Fibroblast of upper back skin (primary cell): ENCODE measurements at regions not wholly inside any gene's neighbourhood (a gene's known extent, or its start where the extent isn't known, plus 50 kb on each side); places are given as distances from the start of the nearest gene placed in this dataset.

Experiments
- DNase-seq: peaks from one replicate; pipeline ENCODE4 v3.0.0-alpha.2; 2013

- no peak for DNase-seq
These were observed 268.0 kb downstream of the PTPRC start for GRCh38 chr1:198906739-198907422.

DNA sequence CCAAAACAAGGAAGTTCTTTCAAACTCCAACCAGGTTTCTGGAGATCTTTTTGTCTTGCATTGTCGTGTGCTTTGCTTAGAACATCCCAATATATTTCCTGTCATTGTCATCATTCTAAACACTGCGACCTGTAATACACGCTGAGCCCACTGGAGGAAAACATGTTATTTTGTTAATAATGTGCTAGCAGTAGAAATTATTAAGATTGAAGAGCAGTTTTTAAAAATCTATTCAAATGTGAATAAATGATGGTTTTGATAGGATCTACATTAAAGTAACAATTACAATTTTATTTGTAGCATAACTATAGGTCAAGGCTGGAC lies 268.5 kb downstream of the PTPRC start:
- no peak for DNase-seq

- DNase-seq = no peak
These were observed 270.2 kb downstream of the PTPRC start for GRCh38 chr1:198908995-198909394.

DNA sequence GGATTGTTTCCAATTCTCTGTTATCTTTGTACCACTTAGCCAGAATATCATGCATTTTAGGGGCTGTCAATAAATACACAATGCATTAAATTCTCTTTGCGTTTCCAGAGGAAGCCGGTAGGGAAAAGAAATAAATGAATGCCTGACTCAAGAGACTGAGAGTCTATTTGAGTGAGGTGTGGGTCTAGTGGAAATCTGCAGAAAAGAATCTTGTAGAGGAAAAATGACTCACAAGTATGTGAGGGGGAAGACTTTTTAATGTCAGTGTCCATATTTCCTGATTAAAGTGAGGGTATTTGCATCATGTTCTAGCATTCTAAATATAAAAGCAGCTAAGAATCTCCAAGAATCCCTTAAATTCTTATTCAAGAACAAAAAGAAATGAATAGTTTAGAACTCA lies 271.1 kb downstream of the PTPRC start:
- peak; percentile 73 for DNase-seq

DNA sequence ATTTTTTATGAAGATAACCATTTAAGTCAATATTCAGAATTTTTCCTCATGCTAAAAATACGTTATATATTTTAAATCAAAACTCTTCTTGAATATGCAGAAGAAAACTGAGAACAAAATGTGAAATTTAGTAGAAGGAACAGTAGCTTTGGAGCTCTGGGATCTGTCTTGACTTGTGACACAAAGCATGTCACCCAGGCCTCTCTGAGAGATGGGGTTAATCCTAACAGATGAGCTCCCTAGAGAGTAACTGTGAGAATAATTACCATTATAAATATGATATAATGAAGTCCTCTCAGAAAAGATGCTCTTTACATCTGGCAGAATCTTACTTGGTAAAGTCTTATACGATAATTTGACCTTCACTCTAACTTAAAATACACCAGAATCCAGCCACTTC lies 272.0 kb downstream of the PTPRC start:
- no peak for DNase-seq

GRCh38 chr1:198912046-198912445 lies 273.2 kb downstream of the PTPRC start:
- DNase-seq = no peak

GRCh38 chr1:198913667-198914066 lies 274.8 kb downstream of the PTPRC start:
- DNase-seq = peak; percentile 79

DNA sequence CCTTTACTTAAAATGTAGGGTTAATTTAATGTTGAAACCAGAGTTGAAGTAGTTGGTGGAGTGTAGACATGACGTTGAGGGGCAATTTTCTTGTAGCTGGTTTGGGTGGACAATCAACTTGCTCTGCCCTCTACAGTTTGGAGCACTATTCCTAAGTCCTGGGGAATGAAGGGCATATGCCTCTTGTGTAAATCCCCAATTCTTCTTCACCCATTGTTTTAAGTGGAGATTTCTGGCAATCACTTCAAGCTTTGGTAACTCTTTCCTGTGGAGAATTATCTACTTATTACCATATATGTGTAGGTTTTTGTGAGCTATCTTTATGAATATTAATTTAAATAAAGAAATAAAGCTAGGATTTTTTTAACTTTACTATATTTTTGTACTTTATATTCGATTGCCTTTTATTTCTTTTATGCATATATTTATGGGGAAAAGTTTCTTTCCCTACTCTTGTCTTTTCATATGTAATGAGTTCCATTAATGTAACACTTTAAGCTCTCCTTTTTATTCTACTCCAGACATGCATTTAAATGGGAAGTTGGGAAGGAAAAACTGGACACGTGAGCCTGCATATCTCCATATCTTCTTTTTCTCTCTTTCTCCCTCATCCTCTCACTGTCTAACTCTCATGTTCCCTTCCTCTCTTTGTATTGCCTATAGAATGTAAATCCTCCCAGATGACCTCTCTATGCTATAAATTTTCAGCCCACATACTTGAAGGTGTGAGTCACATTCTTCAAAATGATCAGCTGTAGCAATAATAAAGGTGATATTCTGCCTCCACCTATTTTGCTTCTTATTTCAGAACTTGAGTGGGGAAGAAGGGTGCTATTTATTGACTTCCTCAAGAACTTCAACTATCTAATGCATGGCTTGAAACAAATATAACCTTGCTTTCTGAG lies 276.7 kb downstream of the PTPRC start:
- no peak for DNase-seq

DNA sequence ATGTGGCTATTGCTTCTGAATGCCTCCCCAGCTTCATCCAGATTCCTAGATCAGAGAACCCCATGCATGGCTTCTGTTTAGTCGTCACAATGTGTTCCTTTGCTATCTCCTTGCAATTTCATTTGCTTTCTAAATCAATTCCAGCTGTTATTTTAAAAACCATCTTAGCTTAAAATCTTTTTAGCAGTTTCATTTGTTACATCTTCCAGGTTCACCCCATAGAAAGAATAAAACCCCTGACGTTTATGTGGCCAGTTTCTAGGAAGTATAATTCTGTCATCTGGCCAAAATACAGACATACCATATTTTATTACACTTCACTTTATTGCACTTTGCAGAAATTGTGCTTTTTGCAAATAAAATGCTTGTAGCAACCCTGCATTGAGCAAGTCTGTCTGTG lies 278.4 kb downstream of the PTPRC start:
- DNase-seq = peak; percentile 46

GRCh38 chr1:198918920-198919319 lies 280.1 kb downstream of the PTPRC start:
- no peak for DNase-seq

- no peak for DNase-seq
These were observed 281.0 kb downstream of the PTPRC start for GRCh38 chr1:198919667-198920398.

DNA sequence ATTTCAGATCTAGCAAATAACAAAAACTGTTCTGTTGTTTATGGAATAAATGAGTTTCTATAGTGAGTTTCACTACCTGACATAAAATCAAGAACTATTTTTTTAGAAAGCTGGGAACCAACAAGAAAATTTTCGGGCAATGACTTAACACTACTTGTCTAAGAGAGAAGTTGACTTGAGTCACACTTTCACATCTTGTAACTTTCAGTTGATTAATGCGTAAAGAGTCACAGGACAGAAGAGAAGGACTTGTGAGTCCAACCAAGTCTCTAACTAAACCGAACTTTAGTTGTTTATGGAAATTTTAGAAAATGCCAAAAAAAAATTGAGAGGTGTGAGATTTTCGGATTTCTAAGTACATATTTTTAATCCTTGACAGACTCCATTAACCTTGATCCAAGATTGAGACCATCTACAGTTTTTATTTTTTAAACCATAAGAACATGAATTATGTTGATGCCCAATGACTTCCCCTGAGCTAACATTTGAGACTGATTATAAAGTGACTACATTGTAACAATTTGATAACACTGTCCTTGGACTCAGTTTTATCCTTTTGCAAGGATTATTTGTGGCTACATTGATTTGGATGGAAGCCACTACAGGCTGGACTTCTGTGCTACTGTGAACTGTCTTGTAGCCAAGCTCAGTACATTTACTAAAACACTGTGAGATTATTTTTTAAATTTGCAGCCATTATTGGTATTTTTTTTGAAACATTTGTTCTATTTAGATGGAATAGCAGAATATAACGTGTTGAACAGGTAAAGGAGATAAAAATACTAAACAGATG lies 284.0 kb downstream of the PTPRC start:
- no peak for DNase-seq

GRCh38 chr1:198923993-198924392 lies 285.2 kb downstream of the PTPRC start:
- DNase-seq = no peak

DNA sequence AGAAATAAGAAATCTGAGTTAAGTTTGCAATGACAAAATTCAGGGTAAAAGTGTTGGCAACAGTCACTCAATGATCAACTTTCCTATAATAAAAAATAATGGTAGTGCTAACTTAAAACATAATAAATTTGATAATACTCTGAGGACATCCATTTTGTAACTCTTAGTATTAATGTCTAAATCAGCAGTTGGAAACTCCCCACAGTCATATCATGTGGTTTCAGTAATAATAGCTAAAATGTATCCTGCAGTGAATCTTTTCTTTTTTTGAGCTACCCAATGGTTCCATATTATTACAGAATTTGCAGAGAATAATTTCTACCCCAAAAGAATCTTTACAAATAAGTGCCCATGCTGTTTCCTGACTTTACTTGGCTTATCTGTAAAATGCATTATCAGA lies 286.7 kb downstream of the PTPRC start:
- no peak for DNase-seq

DNA sequence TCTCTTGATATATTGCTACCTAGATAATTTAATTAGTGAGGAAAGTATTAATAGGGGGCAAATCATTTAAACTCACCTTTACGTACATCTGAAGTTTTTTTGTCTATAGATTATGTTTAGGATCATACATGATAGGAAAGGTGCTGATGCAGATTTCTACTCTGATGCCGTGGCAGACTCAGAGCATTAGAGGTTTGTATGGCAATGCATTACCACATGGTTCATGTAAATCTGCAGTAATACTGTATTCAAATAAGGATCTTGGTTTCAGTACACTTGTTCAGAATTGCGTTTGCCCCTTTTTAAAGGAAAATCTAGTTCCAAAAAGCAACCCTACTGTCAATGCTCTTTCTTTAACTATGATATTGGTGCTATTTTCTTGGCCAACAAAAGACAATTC lies 288.3 kb downstream of the PTPRC start:
- no peak for DNase-seq

- no peak for DNase-seq
These were observed 290.3 kb downstream of the PTPRC start for GRCh38 chr1:198929111-198929604.

- peak; percentile 65 for DNase-seq
These were observed 291.2 kb downstream of the PTPRC start for GRCh38 chr1:198929961-198930599.

DNA sequence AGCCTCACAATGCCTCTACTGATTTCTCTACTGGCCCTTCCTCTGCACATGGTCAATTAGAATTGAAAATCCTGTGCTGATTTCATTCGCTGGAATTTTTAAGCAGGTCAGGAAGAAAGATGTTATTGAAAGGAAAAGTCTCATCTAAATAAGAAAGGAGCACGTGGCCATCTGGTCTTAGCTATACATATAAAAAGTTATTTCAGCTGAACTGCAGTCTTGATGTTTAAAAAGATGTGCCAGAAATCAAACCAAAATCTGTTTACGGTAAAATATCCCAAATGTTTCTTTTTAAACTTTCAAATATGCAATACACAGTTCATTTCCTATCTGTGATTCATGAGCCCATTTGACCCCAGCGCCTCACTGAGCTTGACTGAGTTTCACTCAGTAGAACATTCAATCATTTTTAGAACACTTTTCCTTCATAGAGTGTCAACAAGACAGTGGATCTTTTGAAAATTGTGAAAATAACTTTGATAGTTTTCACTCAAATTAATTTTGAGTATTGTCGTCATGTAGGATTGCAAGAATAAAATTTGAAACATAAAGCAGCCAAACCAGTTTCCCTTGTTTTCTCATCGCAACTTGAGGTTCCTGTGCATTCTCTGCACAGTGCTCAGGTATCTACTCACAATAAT lies 293.6 kb downstream of the PTPRC start:
- no peak for DNase-seq

DNA sequence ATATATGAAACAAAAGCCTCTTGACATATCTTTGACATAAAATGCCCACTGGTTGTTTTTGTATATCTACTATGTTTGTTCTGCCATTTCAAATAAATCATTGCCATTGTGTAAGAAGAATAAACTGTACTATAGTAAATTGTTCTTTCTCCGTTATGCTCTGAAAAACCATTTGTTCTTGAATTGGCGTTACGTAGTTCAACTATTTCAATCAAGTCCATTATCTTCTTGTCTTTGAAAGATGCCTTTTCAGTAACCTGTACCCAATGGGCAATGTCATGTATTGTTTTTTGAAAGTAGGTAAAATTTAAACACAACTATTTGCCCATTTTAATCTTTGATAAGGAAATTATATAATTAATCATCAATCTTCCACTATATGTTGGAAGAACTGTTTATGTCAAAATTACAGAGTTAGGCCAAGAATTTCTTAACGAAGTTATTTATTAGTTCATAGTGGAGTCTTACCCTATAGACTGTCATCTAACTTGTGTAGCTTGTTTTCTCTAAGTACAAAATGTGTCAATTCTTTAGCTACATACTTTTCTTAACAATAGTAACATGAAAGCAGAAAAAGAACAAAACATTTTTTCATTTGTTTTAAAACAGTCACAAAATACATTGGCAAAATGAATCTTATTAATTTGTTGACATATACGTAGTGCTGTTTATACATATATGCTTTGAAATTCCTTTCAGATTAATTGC lies 294.8 kb downstream of the PTPRC start:
- no peak for DNase-seq

DNA sequence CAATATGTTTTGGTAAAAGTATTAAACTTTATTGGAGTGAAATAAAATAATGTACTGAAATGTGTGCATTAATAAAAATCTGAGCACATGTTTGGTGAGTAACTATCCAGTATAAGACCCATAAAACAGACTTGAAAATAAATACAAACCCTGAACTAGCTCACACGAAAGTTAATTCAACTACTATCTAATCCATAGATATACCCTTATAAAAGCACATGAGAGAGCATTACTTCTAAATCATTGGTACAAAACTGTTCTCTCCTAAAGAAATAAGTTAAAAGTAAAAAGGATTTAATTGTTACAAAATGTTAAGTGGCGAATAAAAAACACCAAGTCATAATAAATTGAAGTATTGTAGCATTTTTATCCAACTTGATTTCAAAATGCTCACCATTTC lies 295.6 kb downstream of the PTPRC start:
- no peak for DNase-seq

GRCh38 chr1:198934901-198935305 lies 296.1 kb downstream of the PTPRC start:
- DNase-seq = peak; percentile 38
